Eye (tissue), 1 donor: ENCODE measurements at regions not wholly inside any gene's neighbourhood (a gene's known extent, or its start where the extent isn't known, plus 50 kb on each side); places are given as distances from the start of the nearest gene placed in this dataset.
"Not testable (repeated sequence)": the region's sequence is repeated elsewhere in the genome, so short reads cannot be mapped to it uniquely, and the experiment has no call there.

Source experiments
- DNase-seq: peaks from one replicate; pipeline ENCODE4 v3.0.0-alpha.2; 2015

GRCh38 chr1:224061436-224061835 is 52.5 kb upstream of the FBXO28 start:
- no peak for DNase-seq

GRCh38 chr1:224059897-224060427 is 53.9 kb upstream of the FBXO28 start:
- DNase-seq: no peak

GRCh38 chr1:224058303-224058702 is 55.6 kb upstream of the FBXO28 start:
- DNase-seq: no peak

- no peak for DNase-seq
Observed at GRCh38 chr1:224057461-224058199, 56.3 kb upstream of the FBXO28 start.

GRCh38 chr1:224054611-224055010 is 59.3 kb upstream of the FBXO28 start:
- no peak for DNase-seq

- no peak for DNase-seq
Observed at GRCh38 chr1:224054012-224054411, 59.9 kb upstream of the FBXO28 start.

GRCh38 chr1:224053456-224053855 is 60.5 kb upstream of the FBXO28 start:
- no peak for DNase-seq

- no peak for DNase-seq
Observed at GRCh38 chr1:224052772-224053171, 61.1 kb upstream of the FBXO28 start.

GRCh38 chr1:224051782-224052181 is 62.1 kb upstream of the FBXO28 start:
- not testable (repeated sequence) for DNase-seq

GRCh38 chr1:224051086-224051406 is 62.9 kb upstream of the FBXO28 start:
- no peak for DNase-seq

GRCh38 chr1:224047538-224047937 is 66.4 kb upstream of the FBXO28 start:
- no peak for DNase-seq

GRCh38 chr1:224045556-224045955 is 68.4 kb upstream of the FBXO28 start:
- DNase-seq: no peak

- no peak for DNase-seq
Observed at GRCh38 chr1:224044420-224044819, 69.5 kb upstream of the FBXO28 start.

- DNase-seq: peak; percentile 24
Observed at GRCh38 chr1:224042557-224043118, 71.3 kb upstream of the FBXO28 start.

- DNase-seq: no peak
Observed at GRCh38 chr1:224041032-224041431, 72.9 kb upstream of the FBXO28 start.

GRCh38 chr1:224040423-224040822 is 73.5 kb upstream of the FBXO28 start:
- DNase-seq: not testable (repeated sequence)

- not testable (repeated sequence) for DNase-seq
Observed at GRCh38 chr1:224040006-224040405, 73.9 kb upstream of the FBXO28 start.

- DNase-seq: not testable (repeated sequence)
Observed at GRCh38 chr1:224038832-224039231, 75.1 kb upstream of the FBXO28 start.

GRCh38 chr1:224037362-224037761 is 76.5 kb upstream of the FBXO28 start:
- not testable (repeated sequence) for DNase-seq

- not testable (repeated sequence) for DNase-seq
Observed at GRCh38 chr1:224032608-224033276, 81.2 kb upstream of the FBXO28 start.

GRCh38 chr1:224031986-224032385 is 81.9 kb upstream of the FBXO28 start:
- not testable (repeated sequence) for DNase-seq

GRCh38 chr1:224030257-224030656 is 83.7 kb upstream of the FBXO28 start:
- DNase-seq: not testable (repeated sequence)

GRCh38 chr1:224029286-224030025 is 84.5 kb upstream of the FBXO28 start:
- DNase-seq: not testable (repeated sequence)
